ENCODE measurements at regions not wholly inside any gene's neighbourhood (a gene's known extent, or its start where the extent isn't known, plus 50 kb on each side); places are given as distances from the start of the nearest gene placed in this dataset.
"Not testable (repeated sequence)": the region's sequence is repeated elsewhere in the genome, so short reads cannot be mapped to it uniquely, and the experiment has no call there.

DNA sequence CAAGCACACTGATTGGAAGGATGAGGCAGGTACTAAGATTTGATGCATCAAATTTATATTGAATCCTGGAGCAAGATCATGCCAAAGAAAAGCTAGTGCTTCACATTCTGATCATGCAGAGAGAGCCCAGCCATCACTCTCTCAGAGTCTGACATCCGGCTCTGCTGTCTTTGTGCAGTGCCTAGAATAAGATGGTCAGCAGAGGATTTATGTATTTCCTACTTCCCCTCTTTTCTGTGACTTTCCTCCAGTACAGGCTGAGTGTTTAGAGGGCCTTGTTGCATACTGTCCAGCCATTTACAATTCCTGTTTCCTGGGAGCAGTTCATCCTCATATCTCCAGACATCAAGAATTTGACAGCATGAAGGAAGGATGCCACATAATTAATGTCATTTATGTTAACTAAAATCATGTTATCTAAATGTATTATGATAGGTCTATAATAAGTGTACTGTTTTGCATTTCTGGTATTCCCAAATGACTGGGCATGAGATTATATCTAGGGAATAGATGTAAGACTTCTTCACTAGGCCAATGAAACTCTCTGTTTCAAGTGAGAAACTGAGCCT, 167.6 kb downstream of the EPM2A start:
- no peak for DNase-seq
- TF ChIP-seq POLR2A (IDR thresholded peaks at IDR 0.05; ENCODE audit: low read length): no peak
- no peak for TF ChIP-seq GATA1 (IDR thresholded peaks at IDR 0.05; ENCODE audit: low read depth, low read length)

DNA sequence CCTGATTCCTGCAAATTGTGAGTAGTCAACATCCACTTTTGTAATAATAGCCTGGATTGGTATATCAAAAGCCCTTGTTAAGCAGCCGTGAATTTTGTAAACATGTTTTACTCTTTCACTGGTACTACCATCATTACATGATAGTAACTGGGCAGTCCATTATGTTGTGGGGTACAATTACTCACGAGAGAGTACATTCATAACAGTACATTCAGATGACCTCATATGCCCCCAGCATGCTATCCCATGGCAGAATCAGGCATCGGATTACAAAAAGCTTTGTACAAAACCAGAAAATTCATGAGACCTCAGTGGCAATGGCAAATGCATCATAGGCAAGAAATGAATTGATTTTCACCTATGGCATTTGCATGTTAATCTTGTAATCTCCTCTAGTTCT, 166.2 kb downstream of the EPM2A start:
- TF ChIP-seq POLR2A (IDR thresholded peaks at IDR 0.05; ENCODE audit: low read length) (no peak), GATA1 (IDR thresholded peaks at IDR 0.05; ENCODE audit: low read depth, low read length) (no peak)
- DNase-seq: no peak

DNA sequence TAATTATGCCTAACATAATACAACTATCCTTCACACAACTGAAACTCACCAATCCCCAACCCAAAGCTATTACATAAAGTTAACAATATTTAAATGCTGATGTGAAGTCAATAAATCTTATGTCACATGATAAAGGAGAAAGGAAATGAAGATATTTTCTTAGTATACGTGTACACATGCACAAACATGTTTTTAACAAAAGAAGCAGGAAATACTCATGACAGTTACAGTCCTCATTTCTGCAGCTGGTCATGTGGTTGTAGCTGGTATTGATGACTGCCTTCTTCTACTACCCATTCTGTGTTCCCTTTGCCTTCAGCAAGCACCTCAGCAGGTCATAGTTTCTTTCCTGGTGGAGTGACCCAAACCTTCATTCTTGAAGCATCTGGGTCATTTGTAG, 165.0 kb downstream of the EPM2A start:
- DNase-seq: not testable (repeated sequence)

DNA sequence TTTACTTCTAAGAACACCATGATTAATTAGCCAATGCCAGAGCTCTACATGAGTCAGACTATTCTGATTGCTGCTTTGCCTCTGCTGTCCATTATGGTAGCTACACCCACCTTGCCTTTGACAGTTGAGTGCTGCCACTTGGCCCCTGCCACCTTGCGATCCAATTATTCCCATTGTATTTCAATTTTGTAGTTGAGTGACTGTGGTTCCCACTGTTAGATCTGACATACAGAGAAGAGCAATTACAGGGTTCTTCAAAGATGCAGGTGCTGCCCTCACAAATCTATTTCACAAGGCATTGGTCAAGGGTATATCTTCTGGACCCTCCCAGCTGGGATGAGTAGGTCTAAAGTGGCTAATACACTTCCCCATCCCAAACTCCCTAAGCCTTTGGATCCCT, 161.1 kb downstream of the EPM2A start:
- DNase-seq: not testable (repeated sequence)
